Stimulated activated naive CD8-positive, alpha-beta T cell treated with anti-CD3 and anti-CD28 coated beads, Interleukin-15, Interleukin-2, amounts not matched to agents 100 ng/mL and 50 ng/mL, for 24 hours (primary cell): ENCODE measurements at regions not wholly inside any gene's neighbourhood (a gene's known extent, or its start where the extent isn't known, plus 50 kb on each side); places are given as distances from the start of the nearest gene placed in this dataset.
"Not testable (repeated sequence)": the region's sequence is repeated elsewhere in the genome, so short reads cannot be mapped to it uniquely, and the experiment has no call there.

ENCODE experiments used
- H3K27ac Mint-ChIP-seq: one replicate; pipeline ENCODE4 v1.8.0; 2021; ENCODE audit warnings: mild to moderate bottlenecking, mixed read lengths
- H3K27me3 Mint-ChIP-seq: one replicate; pipeline ENCODE4 v1.8.0; 2021; ENCODE audit warnings: mixed read lengths
- H3K36me3 Mint-ChIP-seq: one replicate; pipeline ENCODE4 v1.8.0; 2021; ENCODE audit warnings: low read depth, mixed read lengths
- H3K4me1 Mint-ChIP-seq: one replicate; pipeline ENCODE4 v1.8.0; 2021; ENCODE audit warnings: low read depth, mixed read lengths
- H3K4me3 Mint-ChIP-seq: one replicate; pipeline ENCODE4 v1.8.0; 2021; ENCODE audit warnings: mild to moderate bottlenecking, mixed read lengths
- H3K9me3 Mint-ChIP-seq: one replicate; pipeline ENCODE4 v1.8.0; 2021; ENCODE audit warnings: mixed read lengths

- Mint-ChIP-seq H3K4me1 (no peaks in the 10 kb centered on the region), H3K36me3 (no peaks in the 10 kb centered on the region), H3K27ac (no peak overlapping the region), H3K27me3 (no peaks in the 10 kb centered on the region), H3K4me3 (no peak overlapping the region), H3K9me3 (peaks cover 5% of the 10 kb centered on the region)
Measured at GRCh38 chr3:674116-674515, 418.7 kb upstream of the CNTN6 start.

GRCh38 chr3:675846-676245 is 417.0 kb upstream of the CNTN6 start:
- Mint-ChIP-seq H3K36me3 (no peaks in the 10 kb centered on the region), H3K9me3 (peaks cover 5% of the 10 kb centered on the region), H3K4me1 (no peaks in the 10 kb centered on the region), H3K4me3 (no peak overlapping the region), H3K27me3 (no peaks in the 10 kb centered on the region), H3K27ac (no peak overlapping the region)

GRCh38 chr3:683770-684169 is 409.1 kb upstream of the CNTN6 start:
- no peak overlapping the region for H3K27ac Mint-ChIP-seq
- H3K4me1 Mint-ChIP-seq: no peaks in the 10 kb centered on the region
- no peaks in the 10 kb centered on the region for H3K27me3 Mint-ChIP-seq
- no peaks in the 10 kb centered on the region for H3K36me3 Mint-ChIP-seq
- peaks cover 8% of the 10 kb centered on the region for H3K9me3 Mint-ChIP-seq
- no peak overlapping the region for H3K4me3 Mint-ChIP-seq

- Mint-ChIP-seq H3K9me3 (peaks cover 20% of the 10 kb centered on the region), H3K27me3 (no peaks in the 10 kb centered on the region), H3K4me1 (no peaks in the 10 kb centered on the region), H3K36me3 (no peaks in the 10 kb centered on the region), H3K27ac (no peak overlapping the region), H3K4me3 (no peak overlapping the region)
Measured at GRCh38 chr3:690770-691169, 402.1 kb upstream of the CNTN6 start.

GRCh38 chr3:700514-700913 is 392.3 kb upstream of the CNTN6 start:
- Mint-ChIP-seq H3K4me3 (no peak overlapping the region), H3K27ac (no peak overlapping the region), H3K36me3 (no peaks in the 10 kb centered on the region), H3K27me3 (no peaks in the 10 kb centered on the region), H3K4me1 (no peaks in the 10 kb centered on the region), H3K9me3 (peaks cover 29% of the 10 kb centered on the region)

- Mint-ChIP-seq H3K36me3 (no peaks in the 10 kb centered on the region), H3K27me3 (no peaks in the 10 kb centered on the region), H3K4me1 (no peaks in the 10 kb centered on the region), H3K4me3 (no peak overlapping the region), H3K27ac (no peak overlapping the region), H3K9me3 (peaks cover 21% of the 10 kb centered on the region)
Measured at GRCh38 chr3:707041-707440, 385.8 kb upstream of the CNTN6 start.

GRCh38 chr3:713006-713621 is 379.7 kb upstream of the CNTN6 start:
- Mint-ChIP-seq H3K27ac (no peak overlapping the region), H3K9me3 (peaks cover 14% of the 10 kb centered on the region), H3K27me3 (no peaks in the 10 kb centered on the region), H3K4me3 (no peak overlapping the region), H3K36me3 (no peaks in the 10 kb centered on the region), H3K4me1 (no peaks in the 10 kb centered on the region)

- Mint-ChIP-seq H3K4me1 (no peaks in the 10 kb centered on the region), H3K4me3 (no peak overlapping the region), H3K9me3 (peaks cover 14% of the 10 kb centered on the region)
Measured at GRCh38 chr3:713947-714620, 378.7 kb upstream of the CNTN6 start.

GRCh38 chr3:721086-721485 is 371.7 kb upstream of the CNTN6 start:
- Mint-ChIP-seq H3K4me1 (no peaks in the 10 kb centered on the region), H3K27ac (no peak overlapping the region), H3K36me3 (no peaks in the 10 kb centered on the region), H3K27me3 (no peaks in the 10 kb centered on the region), H3K4me3 (no peak overlapping the region), H3K9me3 (peaks cover 4% of the 10 kb centered on the region)

More at GRCh38 chr3:713947-714620, 378.7 kb upstream of the CNTN6 start:
- Mint-ChIP-seq H3K27me3 (no peaks in the 10 kb centered on the region), H3K36me3 (no peaks in the 10 kb centered on the region), H3K27ac (no peak overlapping the region)

GRCh38 chr3:732326-732928 is 360.4 kb upstream of the CNTN6 start:
- Mint-ChIP-seq H3K27ac (no peak overlapping the region), H3K36me3 (no peaks in the 10 kb centered on the region), H3K4me3 (no peak overlapping the region), H3K27me3 (no peaks in the 10 kb centered on the region), H3K4me1 (no peaks in the 10 kb centered on the region), H3K9me3 (peaks cover 20% of the 10 kb centered on the region)

GRCh38 chr3:733313-733712 is 359.5 kb upstream of the CNTN6 start:
- Mint-ChIP-seq H3K27ac (no peak overlapping the region), H3K36me3 (no peaks in the 10 kb centered on the region), H3K4me3 (no peak overlapping the region), H3K4me1 (no peaks in the 10 kb centered on the region), H3K27me3 (no peaks in the 10 kb centered on the region), H3K9me3 (peaks cover 20% of the 10 kb centered on the region)

- Mint-ChIP-seq H3K27ac (no peak overlapping the region), H3K27me3 (no peaks in the 10 kb centered on the region), H3K36me3 (no peaks in the 10 kb centered on the region), H3K9me3 (peaks cover 17% of the 10 kb centered on the region), H3K4me3 (no peak overlapping the region), H3K4me1 (no peaks in the 10 kb centered on the region)
Measured at GRCh38 chr3:757711-758110, 335.1 kb upstream of the CNTN6 start.

GRCh38 chr3:759106-759505 is 333.7 kb upstream of the CNTN6 start:
- Mint-ChIP-seq H3K4me1 (no peaks in the 10 kb centered on the region), H3K36me3 (no peaks in the 10 kb centered on the region), H3K27ac (no peak overlapping the region), H3K9me3 (peaks cover 13% of the 10 kb centered on the region), H3K4me3 (no peak overlapping the region), H3K27me3 (no peaks in the 10 kb centered on the region)

- H3K4me1 Mint-ChIP-seq, H3K27ac Mint-ChIP-seq: not testable (repeated sequence)
Measured at GRCh38 chr3:773433-773832, 319.4 kb upstream of the CNTN6 start.

GRCh38 chr3:775178-775880 is 317.5 kb upstream of the CNTN6 start:
- H3K36me3 Mint-ChIP-seq: no peaks in the 10 kb centered on the region
- peaks cover 8% of the 10 kb centered on the region for H3K9me3 Mint-ChIP-seq
- no peak overlapping the region for H3K4me3 Mint-ChIP-seq
- H3K4me1 Mint-ChIP-seq: no peaks in the 10 kb centered on the region
- no peak overlapping the region for H3K27ac Mint-ChIP-seq
- H3K27me3 Mint-ChIP-seq: no peaks in the 10 kb centered on the region

More at GRCh38 chr3:773433-773832, 319.4 kb upstream of the CNTN6 start:
- not testable (repeated sequence) for H3K4me3 Mint-ChIP-seq, H3K36me3 Mint-ChIP-seq, H3K27me3 Mint-ChIP-seq, H3K9me3 Mint-ChIP-seq
